GM12878 (cell line): ENCODE measurements at regions not wholly inside any gene's neighbourhood (a gene's known extent, or its start where the extent isn't known, plus 50 kb on each side); places are given as distances from the start of the nearest gene placed in this dataset.

ENCODE experiments used
- BRCA1 ChIP-seq: IDR thresholded peaks from 2 replicates; pipeline ENCODE4 v1.6.1; 2011; ENCODE audit warnings: low read depth, low read length, improper control_type of control experiment
- CBFB ChIP-seq: IDR thresholded peaks from 2 replicates; pipeline ENCODE4 v1.6.1; 2016; ENCODE audit warnings: antibody characterized with exemption, low read depth
- CBX3 ChIP-seq: fragments of 200-600 bp; sonication (generic); IDR thresholded peaks from 2 replicates; pipeline ENCODE4 v1.6.1; 2016; ENCODE audit warnings: low read depth, borderline replicate concordance
- CHD1 ChIP-seq: IDR thresholded peaks from 2 replicates; pipeline ENCODE4 v1.6.1; 2012; ENCODE audit warnings: low read depth, low read length, improper control_type of control experiment
- DPF2 ChIP-seq: fragments of 450-650 bp; IDR thresholded peaks from 2 replicates; pipeline ENCODE4 v1.6.1; 2017; ENCODE audit warnings: mild to moderate bottlenecking
- ETV6 ChIP-seq, 2 experiments: fragments of 450-650 bp in 1 of 2; IDR thresholded peaks in 1 of 2; conservative IDR thresholded peaks in 1 of 2; 2 replicates each; pipeline ENCODE4 v1.6.1; 2014; ENCODE audit warnings: antibody characterized with exemption in 1 of 2, borderline replicate concordance in 1 of 2, low read depth in 1 of 2, mild to moderate bottlenecking in 1 of 2, moderate library complexity in 1 of 2
- HCFC1 ChIP-seq: fragments of 150-350 bp; IDR thresholded peaks from 2 replicates; pipeline ENCODE4 v1.6.1; 2014; ENCODE audit warnings: low read length
- POU2F2 ChIP-seq: IDR thresholded peaks from 3 replicates; pipeline ENCODE4 v1.6.1; 2011; ENCODE audit warnings: low read depth, mild to moderate bottlenecking, low read length, borderline replicate concordance
- RAD21 ChIP-seq: IDR thresholded peaks from 2 replicates; pipeline ENCODE4 v1.6.1; 2011; ENCODE audit warnings: mild to moderate bottlenecking, low read depth, low read length, moderate library complexity; ENCODE audit not compliant: insufficient read depth
- RUNX3 ChIP-seq: IDR thresholded peaks from 2 replicates; pipeline ENCODE4 v1.6.1; 2012; ENCODE audit warnings: low read length, inconsistent platforms
- SP1 ChIP-seq: IDR thresholded peaks from one replicate; pipeline ENCODE4 v1.6.1; 2011; ENCODE audit warnings: low read depth, low read length
- STAT3 ChIP-seq: IDR thresholded peaks from 2 replicates; pipeline ENCODE4 v1.6.1; 2011; ENCODE audit warnings: low read depth, low read length, improper control_type of control experiment
- TCF12 ChIP-seq: IDR thresholded peaks from 2 replicates; pipeline ENCODE4 v1.6.1; 2011; ENCODE audit warnings: low read depth, mild to moderate bottlenecking, low read length
- TF ChIP-seq, protein P1 (sequence below): fragments of 150-350 bp; IDR thresholded peaks from 2 replicates; pipeline ENCODE4 v1.6.1; 2016; ENCODE audit warnings: low read depth, low read length
- TF ChIP-seq, protein P2 (sequence below): IDR thresholded peaks from 2 replicates; pipeline ENCODE4 v1.6.1; 2011; ENCODE audit warnings: low read depth, mild to moderate bottlenecking, low read length, moderate library complexity, borderline replicate concordance; ENCODE audit errors: extremely low read depth
- TF ChIP-seq, protein P3 (sequence below): IDR thresholded peaks from 2 replicates; pipeline ENCODE4 v1.6.1; 2012; ENCODE audit warnings: low read length, inconsistent platforms
- TF ChIP-seq, protein P4 (sequence below): IDR thresholded peaks from 2 replicates; pipeline ENCODE4 v1.6.1; 2011; ENCODE audit warnings: borderline replicate concordance, low read depth, mild to moderate bottlenecking, moderate library complexity, low read length; ENCODE audit not compliant: insufficient read depth, poor library complexity, severe bottlenecking

DNA sequence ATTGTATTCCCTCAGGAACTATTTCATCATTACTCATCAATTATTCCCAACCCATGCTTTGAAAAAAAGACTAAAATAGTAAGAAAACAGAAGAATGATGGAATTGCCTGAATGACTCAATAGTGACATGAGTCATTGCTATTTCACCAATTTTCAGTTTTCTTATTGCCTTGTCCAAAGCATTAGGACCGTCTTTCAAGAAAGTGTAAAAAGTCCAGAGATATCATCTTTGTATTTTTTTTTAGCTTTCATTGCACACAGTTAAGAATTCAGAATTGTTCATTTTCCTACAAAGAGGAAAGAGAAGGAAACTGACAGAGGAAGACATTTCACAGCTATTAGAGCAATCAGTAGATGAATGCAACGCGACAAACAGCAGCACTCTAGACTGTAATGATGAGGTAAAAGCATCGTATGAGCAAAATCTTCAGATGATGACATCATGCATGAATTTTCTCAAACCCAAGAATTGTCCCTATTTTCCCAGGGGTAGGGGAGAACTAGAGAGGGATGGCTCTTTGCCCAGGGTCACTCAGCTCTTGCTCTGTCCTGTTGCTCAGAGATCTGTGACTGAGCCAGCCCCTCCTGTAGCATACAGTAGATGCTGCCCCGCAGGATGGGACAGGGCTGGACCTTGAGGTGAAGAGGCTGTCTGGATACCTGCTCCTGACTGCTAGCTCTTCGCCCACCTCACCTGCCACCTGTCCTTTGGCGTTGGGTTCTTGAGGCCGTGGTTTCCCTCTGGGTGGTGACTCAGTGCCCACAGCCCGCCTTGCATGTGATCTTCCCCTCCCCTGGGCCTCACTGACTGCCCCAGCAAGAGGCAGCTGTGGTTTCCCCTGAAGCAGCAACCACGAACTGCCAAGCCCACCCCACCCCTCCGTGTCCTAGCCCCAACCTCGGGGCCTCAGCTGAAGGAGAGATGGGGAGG lies 84.8 kb downstream of the PPCDC start (continued):
- TF ChIP-seq RAD21 (peak; percentile 17; the same call in 1 of the 2 replicates), CBFB (peak; percentile 75), CHD1 (no peak), CBX3 (no peak), HCFC1 (no peak), STAT3 (no peak), ETV6 (conservative IDR thresholded peaks at IDR 0.05 in 1 of 2, IDR thresholded peaks at IDR 0.05 in 1 of 2; ENCODE audit: borderline replicate concordance in 1 of 2, low read depth in 1 of 2) (peak in 1 of 2 experiments; percentile 43; a peak in 1 of 4 replicates), BRCA1 (no peak), POU2F2 (no peak), DPF2 (peak; percentile 73), TCF12 (peak; percentile 88), RUNX3 (peak; percentile 94), SP1 (peak; percentile 45)
- TF ChIP-seq, protein P1, sequence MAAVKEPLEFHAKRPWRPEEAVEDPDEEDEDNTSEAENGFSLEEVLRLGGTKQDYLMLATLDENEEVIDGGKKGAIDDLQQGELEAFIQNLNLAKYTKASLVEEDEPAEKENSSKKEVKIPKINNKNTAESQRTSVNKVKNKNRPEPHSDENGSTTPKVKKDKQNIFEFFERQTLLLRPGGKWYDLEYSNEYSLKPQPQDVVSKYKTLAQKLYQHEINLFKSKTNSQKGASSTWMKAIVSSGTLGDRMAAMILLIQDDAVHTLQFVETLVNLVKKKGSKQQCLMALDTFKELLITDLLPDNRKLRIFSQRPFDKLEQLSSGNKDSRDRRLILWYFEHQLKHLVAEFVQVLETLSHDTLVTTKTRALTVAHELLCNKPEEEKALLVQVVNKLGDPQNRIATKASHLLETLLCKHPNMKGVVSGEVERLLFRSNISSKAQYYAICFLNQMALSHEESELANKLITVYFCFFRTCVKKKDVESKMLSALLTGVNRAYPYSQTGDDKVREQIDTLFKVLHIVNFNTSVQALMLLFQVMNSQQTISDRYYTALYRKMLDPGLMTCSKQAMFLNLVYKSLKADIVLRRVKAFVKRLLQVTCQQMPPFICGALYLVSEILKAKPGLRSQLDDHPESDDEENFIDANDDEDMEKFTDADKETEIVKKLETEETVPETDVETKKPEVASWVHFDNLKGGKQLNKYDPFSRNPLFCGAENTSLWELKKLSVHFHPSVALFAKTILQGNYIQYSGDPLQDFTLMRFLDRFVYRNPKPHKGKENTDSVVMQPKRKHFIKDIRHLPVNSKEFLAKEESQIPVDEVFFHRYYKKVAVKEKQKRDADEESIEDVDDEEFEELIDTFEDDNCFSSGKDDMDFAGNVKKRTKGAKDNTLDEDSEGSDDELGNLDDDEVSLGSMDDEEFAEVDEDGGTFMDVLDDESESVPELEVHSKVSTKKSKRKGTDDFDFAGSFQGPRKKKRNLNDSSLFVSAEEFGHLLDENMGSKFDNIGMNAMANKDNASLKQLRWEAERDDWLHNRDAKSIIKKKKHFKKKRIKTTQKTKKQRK, result no peak
- TF ChIP-seq, protein P2, sequence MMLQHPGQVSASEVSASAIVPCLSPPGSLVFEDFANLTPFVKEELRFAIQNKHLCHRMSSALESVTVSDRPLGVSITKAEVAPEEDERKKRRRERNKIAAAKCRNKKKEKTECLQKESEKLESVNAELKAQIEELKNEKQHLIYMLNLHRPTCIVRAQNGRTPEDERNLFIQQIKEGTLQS, result no peak
- TF ChIP-seq, protein P3, sequence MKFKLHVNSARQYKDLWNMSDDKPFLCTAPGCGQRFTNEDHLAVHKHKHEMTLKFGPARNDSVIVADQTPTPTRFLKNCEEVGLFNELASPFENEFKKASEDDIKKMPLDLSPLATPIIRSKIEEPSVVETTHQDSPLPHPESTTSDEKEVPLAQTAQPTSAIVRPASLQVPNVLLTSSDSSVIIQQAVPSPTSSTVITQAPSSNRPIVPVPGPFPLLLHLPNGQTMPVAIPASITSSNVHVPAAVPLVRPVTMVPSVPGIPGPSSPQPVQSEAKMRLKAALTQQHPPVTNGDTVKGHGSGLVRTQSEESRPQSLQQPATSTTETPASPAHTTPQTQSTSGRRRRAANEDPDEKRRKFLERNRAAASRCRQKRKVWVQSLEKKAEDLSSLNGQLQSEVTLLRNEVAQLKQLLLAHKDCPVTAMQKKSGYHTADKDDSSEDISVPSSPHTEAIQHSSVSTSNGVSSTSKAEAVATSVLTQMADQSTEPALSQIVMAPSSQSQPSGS, result peak; percentile 46
- TF ChIP-seq, protein P4, sequence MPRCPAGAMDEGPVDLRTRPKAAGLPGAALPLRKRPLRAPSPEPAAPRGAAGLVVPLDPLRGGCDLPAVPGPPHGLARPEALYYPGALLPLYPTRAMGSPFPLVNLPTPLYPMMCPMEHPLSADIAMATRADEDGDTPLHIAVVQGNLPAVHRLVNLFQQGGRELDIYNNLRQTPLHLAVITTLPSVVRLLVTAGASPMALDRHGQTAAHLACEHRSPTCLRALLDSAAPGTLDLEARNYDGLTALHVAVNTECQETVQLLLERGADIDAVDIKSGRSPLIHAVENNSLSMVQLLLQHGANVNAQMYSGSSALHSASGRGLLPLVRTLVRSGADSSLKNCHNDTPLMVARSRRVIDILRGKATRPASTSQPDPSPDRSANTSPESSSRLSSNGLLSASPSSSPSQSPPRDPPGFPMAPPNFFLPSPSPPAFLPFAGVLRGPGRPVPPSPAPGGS, result peak; percentile 18
